ENCODE measurements at regions not wholly inside any gene's neighbourhood (a gene's known extent, or its start where the extent isn't known, plus 50 kb on each side); places are given as distances from the start of the nearest gene placed in this dataset.

GRCh38 chr2:188720811-188721605 is 253.2 kb upstream of the COL3A1 start:
- H3K4me1 ChIP-seq: no peaks in the 10 kb centered on the region
- H3K36me3 ChIP-seq: no peaks in the 10 kb centered on the region
- DNase-seq: no peak
- TF ChIP-seq POLR2A (IDR thresholded peaks at IDR 0.05): no peak
- TF ChIP-seq CTCF (IDR thresholded peaks at IDR 0.05): no peak
- H3K27ac ChIP-seq: no peak overlapping the region
- H3K27me3 ChIP-seq: no peaks in the 10 kb centered on the region
- no peak overlapping the region for H3K4me3 ChIP-seq
- no peaks in the 10 kb centered on the region for H3K9me3 ChIP-seq

DNA sequence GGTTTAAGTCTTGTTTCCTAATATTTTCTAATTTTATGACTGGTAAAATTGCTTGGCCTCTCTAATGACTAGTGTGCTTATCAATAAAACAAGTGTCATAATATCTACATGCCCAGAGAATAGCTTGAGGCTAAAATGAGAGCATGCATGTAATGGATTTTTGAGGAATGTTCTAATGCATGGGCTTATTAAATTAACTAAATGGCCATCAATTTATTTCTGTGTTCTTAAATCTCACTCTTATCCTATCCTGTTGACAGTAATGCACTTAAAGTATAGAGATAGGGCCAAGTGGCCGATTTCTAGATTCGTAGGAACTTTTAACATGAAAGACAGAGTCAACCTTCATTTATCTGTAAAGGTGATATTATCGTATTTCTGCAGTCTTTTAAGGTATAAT is 252.4 kb upstream of the COL3A1 start:
- Histone ChIP-seq H3K36me3 (no peaks in the 10 kb centered on the region), H3K4me3 (no peak overlapping the region), H3K4me1 (no peaks in the 10 kb centered on the region), H3K9me3 (no peaks in the 10 kb centered on the region), H3K27me3 (no peaks in the 10 kb centered on the region), H3K27ac (no peak overlapping the region)
- DNase-seq: no peak
- TF ChIP-seq CTCF (IDR thresholded peaks at IDR 0.05) (no peak), POLR2A (IDR thresholded peaks at IDR 0.05) (no peak)

- no peaks in the 10 kb centered on the region for H3K36me3 ChIP-seq
- H3K27me3 ChIP-seq: no peaks in the 10 kb centered on the region
- no peak overlapping the region for H3K27ac ChIP-seq
- TF ChIP-seq CTCF (IDR thresholded peaks at IDR 0.05) (no peak), POLR2A (IDR thresholded peaks at IDR 0.05) (no peak)
- no peak for DNase-seq
- H3K4me1 ChIP-seq: no peaks in the 10 kb centered on the region
- no peaks in the 10 kb centered on the region for H3K9me3 ChIP-seq
- no peak overlapping the region for H3K4me3 ChIP-seq
Observed at GRCh38 chr2:188725746-188726360, 248.3 kb upstream of the COL3A1 start.

- Histone ChIP-seq H3K27me3 (no peaks in the 10 kb centered on the region), H3K9me3 (no peaks in the 10 kb centered on the region), H3K4me3 (no peak overlapping the region), H3K27ac (no peak overlapping the region), H3K4me1 (no peaks in the 10 kb centered on the region), H3K36me3 (no peaks in the 10 kb centered on the region)
- DNase-seq: no peak
- no peak for TF ChIP-seq CTCF (IDR thresholded peaks at IDR 0.05)
- TF ChIP-seq POLR2A (IDR thresholded peaks at IDR 0.05): no peak
Observed at GRCh38 chr2:188726626-188727247, 247.4 kb upstream of the COL3A1 start.

DNA sequence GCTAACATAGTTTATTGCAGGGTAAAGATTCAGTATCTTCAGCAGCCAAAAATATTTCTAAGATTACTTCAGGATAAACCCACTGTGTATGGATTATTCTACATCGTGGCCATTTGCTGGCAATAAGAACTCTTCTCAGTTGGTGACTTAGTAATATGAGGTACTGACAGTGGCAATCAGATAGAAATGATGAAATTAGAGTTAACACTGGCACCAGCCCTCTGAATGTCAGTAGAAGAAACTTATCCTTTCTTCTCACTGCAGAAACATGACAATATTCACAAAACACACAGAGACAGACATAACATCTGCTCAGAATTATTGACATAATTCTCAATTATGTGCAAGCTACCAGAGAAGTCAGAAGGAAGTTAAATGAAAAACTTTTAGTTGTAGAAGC is 246.3 kb upstream of the COL3A1 start:
- Histone ChIP-seq H3K4me3 (no peak overlapping the region), H3K27me3 (no peaks in the 10 kb centered on the region), H3K27ac (no peak overlapping the region), H3K9me3 (no peaks in the 10 kb centered on the region), H3K36me3 (no peaks in the 10 kb centered on the region), H3K4me1 (no peaks in the 10 kb centered on the region)
- TF ChIP-seq POLR2A (IDR thresholded peaks at IDR 0.05): no peak
- TF ChIP-seq CTCF (IDR thresholded peaks at IDR 0.05): no peak
- no peak for DNase-seq

All from Peyer's patch (tissue), 4 donors.